COLO829 (cell line): ENCODE measurements at regions not wholly inside any gene's neighbourhood (a gene's known extent, or its start where the extent isn't known, plus 50 kb on each side); places are given as distances from the start of the nearest gene placed in this dataset.
A peak's percentile ranks its signal among the peaks of the same experiment; 100 is the strongest.

ENCODE experiments used
- DNase-seq: peaks from one replicate; pipeline ENCODE4 v3.0.0; 2012; ENCODE audit warnings: low spot score

- no peak for DNase-seq
These were observed 923.3 kb downstream of the FAT4 start for GRCh38 chr4:126238013-126238412.

DNA sequence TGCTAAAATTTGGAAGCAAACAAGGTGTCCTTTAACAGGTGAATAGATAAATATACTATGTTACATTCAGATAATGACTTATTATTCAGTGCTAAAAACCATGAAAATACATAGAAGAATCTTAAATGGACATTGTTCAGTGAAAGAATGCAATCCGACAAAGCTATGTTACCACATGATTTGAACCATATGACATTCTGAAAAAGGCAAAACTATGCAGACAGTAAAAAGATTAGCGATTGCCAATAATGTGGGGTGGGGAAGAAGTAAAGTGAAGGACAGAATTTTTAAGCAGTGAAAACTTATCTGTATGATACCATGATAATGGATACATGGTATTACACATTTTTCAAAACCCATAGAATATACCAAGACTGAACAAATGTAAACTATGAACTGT is 926.9 kb downstream of the FAT4 start:
- DNase-seq: no peak

DNA sequence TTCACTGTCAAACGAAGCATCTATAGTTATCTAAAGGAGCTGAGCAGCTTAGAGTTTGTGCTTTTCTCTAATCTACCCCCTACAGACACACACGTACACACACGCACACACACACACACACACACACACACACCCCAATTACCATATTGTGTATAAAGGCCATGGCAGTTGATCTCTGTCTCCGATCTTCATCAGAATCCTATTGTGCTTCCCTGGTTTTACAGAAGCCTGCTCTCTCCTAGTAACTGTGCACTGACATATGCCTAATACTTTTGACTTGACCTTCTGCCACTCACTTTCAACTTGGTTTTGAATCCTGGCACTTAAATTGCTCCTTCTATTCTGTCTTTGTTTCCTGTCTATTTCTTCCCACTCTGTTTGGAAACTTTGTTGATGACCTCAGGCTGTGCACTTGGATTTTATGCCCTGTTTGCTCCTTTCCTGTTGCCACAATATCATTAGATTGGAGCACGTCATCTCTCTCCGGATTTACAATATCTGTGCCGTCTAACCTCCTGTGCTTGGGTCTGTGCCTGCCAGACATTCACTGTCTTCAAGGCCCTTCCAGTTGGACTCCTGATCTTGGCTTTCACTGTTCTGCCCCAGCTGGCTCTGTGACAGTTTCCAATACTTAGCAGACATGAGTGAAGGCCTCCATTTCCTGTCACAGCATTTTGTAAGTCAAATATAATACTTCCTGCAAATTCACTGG is 928.1 kb downstream of the FAT4 start:
- DNase-seq: no peak

- DNase-seq: no peak
These were observed 932.7 kb downstream of the FAT4 start for GRCh38 chr4:126247409-126247808.

DNA sequence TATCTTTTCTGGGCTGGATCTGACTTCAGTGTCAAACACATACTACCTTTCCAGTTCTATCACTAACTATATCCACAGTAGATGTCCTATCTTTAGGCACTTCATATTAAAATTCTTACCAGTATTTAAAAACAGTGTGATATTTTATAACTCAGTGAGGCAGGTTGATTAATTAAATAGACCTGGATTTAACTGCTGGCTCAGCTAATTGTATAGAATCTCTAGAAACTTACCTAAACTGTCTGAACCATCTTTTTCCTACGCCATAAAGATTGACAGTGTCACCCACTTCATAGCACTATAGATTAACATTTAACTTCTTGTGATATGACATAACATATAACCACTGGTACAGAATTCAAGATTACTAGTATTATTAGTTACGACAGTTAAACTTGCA is 935.3 kb downstream of the FAT4 start:
- DNase-seq: no peak

GRCh38 chr4:126251169-126251568 is 936.4 kb downstream of the FAT4 start:
- no peak for DNase-seq

DNA sequence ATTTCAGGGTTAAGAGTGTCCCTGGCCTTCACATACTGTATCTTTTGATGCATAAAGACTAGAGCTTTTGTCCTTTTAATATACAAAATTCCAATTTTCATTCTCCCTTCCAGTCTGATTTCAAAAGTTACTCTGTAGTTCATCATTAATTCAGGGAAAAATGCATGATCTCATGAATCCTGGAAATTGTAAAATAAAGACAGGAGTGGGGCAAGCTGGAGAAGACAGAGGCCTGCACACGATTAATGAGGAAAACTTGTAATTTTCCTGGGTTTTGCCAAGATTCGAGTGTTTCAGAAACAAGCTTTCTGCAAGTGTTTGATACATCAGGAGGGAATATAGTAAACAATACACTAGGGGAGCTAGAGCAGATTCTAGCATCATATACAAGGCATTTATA is 947.9 kb downstream of the FAT4 start:
- DNase-seq: no peak

- no peak for DNase-seq
These were observed 950.1 kb downstream of the FAT4 start for GRCh38 chr4:126264839-126265238.

GRCh38 chr4:126265888-126266287 is 951.1 kb downstream of the FAT4 start:
- no peak for DNase-seq

- no peak for DNase-seq
These were observed 952.9 kb downstream of the FAT4 start for GRCh38 chr4:126267689-126268088.

DNA sequence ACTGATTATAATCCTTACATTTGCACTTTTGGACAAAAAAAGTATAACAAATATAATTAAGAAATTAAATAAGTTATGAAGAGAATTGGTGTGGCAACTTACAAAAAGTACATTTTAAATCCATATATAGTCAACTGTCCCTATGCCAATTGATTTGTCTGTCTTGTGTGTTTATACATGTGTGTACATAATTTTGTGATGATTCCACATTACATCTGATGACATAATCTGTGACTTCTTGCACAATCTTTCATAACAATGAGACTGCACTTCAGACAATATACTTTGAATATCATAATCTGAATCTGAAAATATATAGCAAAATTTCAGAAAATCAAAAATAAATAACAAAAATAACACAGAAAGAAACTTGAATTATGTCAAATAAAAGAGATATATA is 953.4 kb downstream of the FAT4 start:
- DNase-seq: no peak

DNA sequence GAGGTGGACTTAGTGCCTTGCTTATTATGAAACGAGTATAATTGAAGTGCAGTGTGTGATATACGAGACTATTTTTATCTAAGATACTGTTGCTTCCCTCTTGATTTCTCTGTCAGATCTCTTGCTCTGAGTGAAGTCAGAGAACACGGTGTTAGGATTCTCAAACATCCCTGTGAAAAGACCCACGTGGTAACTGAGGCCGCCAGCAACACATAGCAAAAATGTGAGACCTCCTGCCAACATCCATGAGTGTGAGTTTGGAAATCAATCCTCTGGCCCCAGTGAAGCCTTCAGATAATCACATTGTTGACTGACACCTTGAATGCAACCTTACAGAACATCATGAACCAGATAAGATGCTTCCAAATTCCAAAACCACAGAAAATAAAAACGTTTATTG is 954.4 kb downstream of the FAT4 start:
- no peak for DNase-seq

- peak; percentile 21 for DNase-seq
These were observed 956.5 kb downstream of the FAT4 start for GRCh38 chr4:126271292-126271691.

DNA sequence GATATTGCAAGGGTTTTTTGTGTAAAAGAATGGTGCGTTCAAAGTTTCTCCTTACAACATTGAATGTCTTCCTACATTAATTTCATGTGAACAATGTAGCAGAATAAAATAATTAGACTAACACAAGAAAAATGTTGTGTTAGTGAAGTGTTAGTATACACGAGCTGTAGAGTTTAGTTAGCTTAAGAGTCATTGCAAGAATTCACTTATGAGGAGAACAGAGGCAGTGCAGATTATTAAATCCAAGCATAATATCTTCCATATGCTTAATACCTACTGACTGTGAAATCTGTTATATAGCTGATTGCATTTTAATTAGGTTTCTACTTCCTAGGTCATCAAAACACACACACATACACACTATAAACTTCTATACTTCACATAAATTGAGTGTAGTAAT is 959.0 kb downstream of the FAT4 start:
- DNase-seq: no peak

- DNase-seq: no peak
These were observed 977.1 kb downstream of the FAT4 start for GRCh38 chr4:126291886-126292285.

DNA sequence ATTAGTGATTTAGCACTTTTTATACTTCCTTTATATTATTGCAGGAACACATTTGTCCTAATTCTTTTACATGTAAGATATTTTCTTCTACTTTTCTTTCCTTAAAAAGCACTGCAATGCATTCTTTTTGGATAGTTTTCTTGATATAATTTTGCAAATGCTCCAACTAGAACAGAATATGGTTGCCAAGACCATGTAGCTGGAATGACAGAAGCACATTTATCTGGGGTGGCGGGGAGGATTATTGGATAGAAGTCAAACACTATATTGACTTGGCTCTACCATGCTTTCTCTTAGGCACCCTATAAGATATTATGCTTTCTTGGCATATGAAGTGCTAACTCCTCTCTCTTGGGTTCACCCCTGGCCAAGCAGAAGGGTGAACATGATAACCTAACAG is 983.5 kb downstream of the FAT4 start:
- no peak for DNase-seq

- no peak for DNase-seq
These were observed 991.6 kb downstream of the FAT4 start for GRCh38 chr4:126306152-126306869.

DNA sequence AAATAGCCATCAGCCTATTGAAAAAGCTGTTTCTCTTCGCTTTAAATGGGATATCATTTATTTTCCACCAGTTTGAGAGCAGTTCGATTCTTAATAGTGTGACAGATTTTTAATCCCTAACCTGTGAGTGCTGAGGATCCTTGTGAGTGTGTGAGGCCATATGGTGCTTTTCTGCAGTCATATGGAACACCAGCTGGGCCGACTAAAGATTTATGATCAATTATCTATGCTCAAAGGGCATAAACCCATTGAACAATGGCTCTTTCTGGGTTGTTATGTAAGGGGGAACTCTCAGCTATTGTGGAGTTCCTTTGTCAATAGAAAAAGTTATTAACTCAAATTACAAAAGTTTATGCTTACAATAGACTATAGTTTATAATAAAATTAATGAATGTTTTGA is 1003.6 kb downstream of the FAT4 start:
- DNase-seq: no peak

DNA sequence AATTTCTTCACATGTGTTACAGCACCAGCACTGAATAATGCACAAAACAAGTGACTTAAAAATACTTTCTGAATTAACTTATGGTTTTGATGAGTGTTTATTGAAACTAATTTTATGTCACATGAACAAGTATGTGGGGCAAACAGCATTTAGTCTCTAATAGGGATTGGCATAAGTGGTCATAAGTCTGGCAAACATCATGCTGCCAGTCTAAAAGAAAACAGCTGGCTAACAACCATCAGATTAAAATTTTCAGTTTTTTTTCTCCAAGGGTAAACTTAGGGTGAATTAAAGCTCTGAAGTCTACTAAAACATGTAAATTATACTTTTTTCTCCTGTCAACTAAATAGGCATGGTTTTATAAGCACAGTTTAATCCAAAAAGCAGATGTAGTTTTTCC is 1014.2 kb downstream of the FAT4 start:
- no peak for DNase-seq

DNA sequence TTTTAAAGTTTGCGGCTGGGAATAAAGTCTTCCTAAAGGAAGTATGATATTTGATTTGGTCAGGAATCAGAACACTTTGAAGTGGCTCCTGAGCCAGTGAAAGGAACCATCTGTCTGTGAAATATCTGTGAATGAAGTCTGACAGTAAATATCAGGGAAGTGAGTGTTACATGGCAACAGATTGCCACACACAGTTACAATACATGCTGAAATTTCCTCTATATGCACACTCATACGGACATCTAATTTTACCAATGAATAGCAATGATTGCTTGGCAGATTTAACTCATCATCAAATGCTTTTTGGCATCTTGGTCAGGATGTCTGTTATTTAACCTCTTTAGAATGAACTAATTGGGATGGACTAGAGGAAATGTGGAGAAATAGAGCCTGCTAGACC is 1023.8 kb downstream of the FAT4 start:
- DNase-seq: peak; percentile 2

GRCh38 chr4:126341927-126342326 is 1027.2 kb downstream of the FAT4 start:
- no peak for DNase-seq

DNA sequence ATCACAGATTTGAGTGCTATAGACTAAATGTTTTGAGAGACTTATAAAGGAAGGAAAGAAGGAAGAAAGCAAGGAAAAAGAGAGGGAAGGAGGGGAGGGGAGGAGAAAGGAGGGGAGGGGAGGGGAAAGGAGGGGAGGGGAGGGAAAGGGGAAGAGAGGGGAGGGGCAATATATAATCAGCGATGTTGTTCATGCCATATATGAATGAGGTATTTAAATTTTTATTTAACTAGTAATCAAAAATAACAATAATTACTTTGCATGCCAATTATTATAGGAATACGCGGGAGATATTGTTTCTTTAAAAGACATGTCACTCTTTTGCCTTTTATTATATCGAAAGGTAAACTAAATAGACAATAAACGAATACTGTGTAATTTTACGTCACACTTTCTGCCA is 1029.7 kb downstream of the FAT4 start:
- no peak for DNase-seq

- no peak for DNase-seq
These were observed 1031.9 kb downstream of the FAT4 start for GRCh38 chr4:126346654-126347053.

DNA sequence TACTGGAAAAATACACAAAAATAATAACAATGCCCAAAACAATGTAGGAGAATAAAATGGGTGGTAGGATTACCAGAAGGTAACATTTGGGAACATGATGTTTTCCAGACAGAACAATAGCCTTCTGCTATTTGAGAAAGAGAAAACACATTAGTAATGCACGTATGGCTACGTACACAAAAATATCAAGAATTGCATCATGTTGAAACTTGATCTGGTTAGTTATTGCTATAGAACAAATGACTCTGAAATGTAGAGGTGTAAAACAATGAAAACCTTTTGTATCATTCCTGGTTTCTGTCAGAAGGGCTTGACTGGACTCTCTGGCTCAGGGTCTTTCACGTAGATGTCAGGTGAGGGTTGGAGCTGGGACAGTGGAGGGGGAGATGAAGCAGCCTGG is 1040.0 kb downstream of the FAT4 start:
- no peak for DNase-seq
